Stomach (tissue), 8 donors: ENCODE measurements at regions not wholly inside any gene's neighbourhood (a gene's known extent, or its start where the extent isn't known, plus 50 kb on each side); places are given as distances from the start of the nearest gene placed in this dataset.

Experiments used
- DNase-seq, 2 donors: peaks; one replicate each; pipeline versions ENCODE4 v3.0.0 to v3.0.0-alpha.2; 2013 to 2019
- H3K27ac ChIP-seq, 5 donors: fragments of 200-600 bp in 4 of 5; sonication (generic) in 4 of 5; one replicate each; pipeline ENCODE4 v1.5.1; 2013 to 2019; ENCODE audit warnings: mild to moderate bottlenecking in 1 of 5, moderate library complexity in 1 of 5
- H3K27me3 ChIP-seq, 3 donors: fragments of 200-600 bp; sonication (generic); one replicate each; pipeline ENCODE4 v1.5.1; 2017 to 2019; ENCODE audit warnings: mixed run types in 1 of 3
- H3K36me3 ChIP-seq, 4 donors: fragments of 200-600 bp; sonication (generic); 1 replicate in 3 of 4; 2 replicates in 1 of 4; pipeline ENCODE4 v1.5.1; 2016 to 2019
- H3K4me1 ChIP-seq, 4 donors: fragments of 200-600 bp; sonication (generic); one replicate each; pipeline ENCODE4 v1.5.1; 2016 to 2019
- H3K4me3 ChIP-seq, 4 donors: fragments of 200-600 bp; sonication (generic) in 3 of 4; one replicate each; pipeline ENCODE4 v1.5.1; 2016 to 2019; ENCODE audit warnings: mild to moderate bottlenecking in 1 of 4
- H3K9me3 ChIP-seq, 4 donors: fragments of 200-600 bp; sonication (generic); one replicate each; pipeline ENCODE4 v1.5.1; 2016 to 2019
- CTCF ChIP-seq, 7 experiments: fragments of 450-650 bp in 4 of 7; fragments of 200-600 bp in 3 of 7; sonication (generic) in 3 of 7; IDR thresholded peaks; one replicate each; pipeline ENCODE4 v1.5.1; 2016 to 2019; ENCODE audit warnings: antibody characterized with exemption in 7 of 7, control low read depth in 2 of 7, mild to moderate bottlenecking in 1 of 7
- EP300 ChIP-seq: sonication (generic); formaldehyde crosslinking; IDR thresholded peaks from one replicate; pipeline ENCODE4 v1.6.1; 2017; ENCODE audit warnings: antibody characterized with exemption
- POLR2A ChIP-seq, 4 donors: fragments of 450-650 bp; IDR thresholded peaks; one replicate each; pipeline ENCODE4 v1.6.1; 2016; ENCODE audit warnings: antibody characterized with exemption in 4 of 4, control low read depth in 2 of 4, mild to moderate bottlenecking in 1 of 4, moderate library complexity in 1 of 4
- POLR2AphosphoS5 ChIP-seq, 3 donors: sonication (generic); formaldehyde crosslinking; IDR thresholded peaks; one replicate each; pipeline ENCODE4 v1.6.1; 2016; ENCODE audit warnings: antibody characterized with exemption in 3 of 3
- WGBS, 5 donors: extraction: QIAGEN DNeasy Blood & Tissue Kit in 3 of 5; methylation state at CpG; one replicate each; pipeline versions ENCODE4 v1.1.5 to v1.1.7; 2013 to 2018; 5-methylcytosine and 5-hydroxymethylcytosine counted together
- intact Hi-C: fragments of 100-400 bp; cut with DNase I; formaldehyde crosslinking; loops from one replicate; pipeline ENCODE4 v1.15.1; 2023; ENCODE audit warnings: low total_unique reads
- donor health status: healthy with polysubstance abuse.
- donor health status: Bipolar disorder and iron deficiency.
- donor health status: healthy.

DNA sequence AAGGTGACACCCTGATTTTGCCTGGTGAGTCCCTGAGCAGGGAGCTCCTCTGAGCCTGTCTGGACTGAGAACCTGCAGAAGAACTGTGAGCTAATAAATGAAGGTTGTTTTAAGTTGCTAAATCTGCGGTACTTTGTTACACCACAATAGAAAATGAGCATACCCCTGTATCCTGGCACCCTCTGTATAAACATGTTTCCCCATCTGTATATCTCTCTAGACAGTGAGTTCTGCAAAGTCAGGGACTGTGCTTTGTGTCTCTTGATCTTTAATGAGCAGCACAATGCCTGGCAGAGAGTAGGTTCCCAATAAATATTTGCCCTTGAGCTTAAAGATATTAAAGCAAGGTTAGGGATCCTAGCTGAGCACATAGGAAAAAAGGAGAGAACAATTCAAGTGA, 228.8 kb downstream of the OMA1 start:
- Histone ChIP-seq H3K36me3 (peaks cover 0 to 5% (median 0%) of the 10 kb centered on the region in 4 donors), H3K27me3 (no peaks in the 10 kb centered on the region), H3K27ac (no peak overlapping the region), H3K4me3 (no peak overlapping the region), H3K9me3 (peaks cover 4 to 14% (median 8%) of the 10 kb centered on the region in 4 donors), H3K4me1 (peaks cover 0 to 5% (median 0%) of the 10 kb centered on the region in 4 donors)
- WGBS, 5 donors: 71 to 97% (median 89%) methylated on average over 1 of the region's 1 CpG
- TF ChIP-seq EP300: no peak
- TF ChIP-seq CTCF (IDR thresholded peaks at IDR 0.05): no peak
- TF ChIP-seq POLR2A (IDR thresholded peaks at IDR 0.05): no peak
- no peak for TF ChIP-seq POLR2AphosphoS5 (IDR thresholded peaks at IDR 0.05)
- intact Hi-C loops: no loop called here
- DNase-seq: no peak

- Histone ChIP-seq H3K9me3 (peaks cover 4 to 13% (median 7%) of the 10 kb centered on the region in 4 donors), H3K4me1 (peaks cover 0 to 5% (median 0%) of the 10 kb centered on the region in 4 donors), H3K36me3 (peaks cover 0 to 5% (median 0%) of the 10 kb centered on the region in 4 donors), H3K27me3 (no peaks in the 10 kb centered on the region), H3K4me3 (no peak overlapping the region), H3K27ac (no peak overlapping the region)
- WGBS, 5 donors: 88 to 98% (median 90%) methylated on average over 2 of the region's 2 CpGs
- TF ChIP-seq POLR2A (IDR thresholded peaks at IDR 0.05) (no peak), POLR2AphosphoS5 (IDR thresholded peaks at IDR 0.05) (no peak), CTCF (IDR thresholded peaks at IDR 0.05) (no peak), EP300 (no peak)
- no peak for DNase-seq
- intact Hi-C loops: no loop called here
Measured at GRCh38 chr1:58317086-58317485, 229.4 kb downstream of the OMA1 start.

GRCh38 chr1:58316141-58316540, 230.4 kb downstream of the OMA1 start:
- intact Hi-C loops: no loop called here
- H3K36me3 ChIP-seq: no peaks in the 10 kb centered on the region
- DNase-seq: no peak
- H3K27me3 ChIP-seq: no peaks in the 10 kb centered on the region
- TF ChIP-seq POLR2AphosphoS5 (IDR thresholded peaks at IDR 0.05) (no peak), EP300 (no peak), POLR2A (IDR thresholded peaks at IDR 0.05) (no peak), CTCF (IDR thresholded peaks at IDR 0.05) (no peak)
- H3K4me3 ChIP-seq: no peak overlapping the region
- no peak overlapping the region for H3K27ac ChIP-seq
- peaks cover 0 to 4% (median 0%) of the 10 kb centered on the region in 4 donors for H3K9me3 ChIP-seq
- H3K4me1 ChIP-seq: peaks cover 0 to 5% (median 0%) of the 10 kb centered on the region in 4 donors

DNA sequence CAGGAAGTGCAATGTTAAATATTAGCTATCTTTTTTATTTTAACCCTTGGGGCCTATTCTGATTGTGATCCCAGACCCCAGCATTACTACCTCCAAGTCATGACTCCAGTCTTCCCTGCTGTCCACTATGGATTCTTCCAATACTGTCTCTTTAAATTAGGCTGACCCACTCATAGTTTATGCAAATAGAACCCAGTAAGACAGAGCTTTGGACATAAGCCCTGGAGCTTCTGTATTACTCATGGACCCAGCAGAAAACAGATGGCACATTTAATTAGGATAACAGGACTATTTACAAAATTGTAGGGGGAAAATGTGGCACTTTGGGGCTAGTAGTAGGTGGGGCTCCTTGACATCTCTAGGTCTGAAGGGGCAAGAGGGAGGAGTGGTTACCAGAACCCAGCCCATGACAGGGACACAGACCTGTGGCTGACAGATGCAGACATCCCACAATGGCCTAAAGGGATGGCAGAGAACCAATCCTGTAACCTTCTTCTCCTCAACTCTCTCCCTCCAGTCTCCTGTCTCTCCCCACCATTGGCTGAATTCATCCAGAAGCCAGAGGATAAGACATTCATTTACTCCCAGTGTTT, 233.5 kb downstream of the OMA1 start:
- no peak for DNase-seq
- Histone ChIP-seq H3K9me3 (no peaks in the 10 kb centered on the region), H3K4me3 (no peak overlapping the region), H3K4me1 (peaks cover 0 to 5% (median 0%) of the 10 kb centered on the region in 4 donors), H3K27me3 (no peaks in the 10 kb centered on the region), H3K36me3 (no peaks in the 10 kb centered on the region), H3K27ac (no peak overlapping the region)
- TF ChIP-seq CTCF (IDR thresholded peaks at IDR 0.05): no peak
- no peak for TF ChIP-seq POLR2AphosphoS5 (IDR thresholded peaks at IDR 0.05)
- no peak for TF ChIP-seq POLR2A (IDR thresholded peaks at IDR 0.05)
- no peak for TF ChIP-seq EP300
- intact Hi-C loops: no loop called here
